Kidney (tissue), 13 donors: ENCODE measurements at regions not wholly inside any gene's neighbourhood (a gene's known extent, or its start where the extent isn't known, plus 50 kb on each side); places are given as distances from the start of the nearest gene placed in this dataset.

Source experiments
- DNase-seq, 5 donors: peaks; one replicate each; pipeline ENCODE4 v3.0.0-alpha.2; 2013 to 2020
- FAIRE-seq: peaks from 2 replicates; lab custom pipeline; 2012; peaks lifted over from hg19 to GRCh38; lab: Jason Lieb, UNC
- H3K27ac ChIP-seq, 2 donors: one replicate each; pipeline ENCODE4 v1.7.0; 2013; ENCODE audit warnings: low read depth in 2 of 2, low read length in 2 of 2, inconsistent platforms in 1 of 2
- H3K27me3 ChIP-seq: one replicate; pipeline ENCODE4 v1.7.1; 2013; ENCODE audit warnings: low read length, inconsistent platforms; ENCODE audit not compliant: control insufficient read depth, insufficient read depth
- H3K36me3 ChIP-seq, 3 donors: one replicate each; pipeline versions ENCODE4 v1.7.0 to v1.7.1; 2013; ENCODE audit warnings: low read length in 3 of 3, control low read depth in 1 of 3, inconsistent platforms in 1 of 3; ENCODE audit not compliant: insufficient read depth in 3 of 3, control insufficient read depth in 2 of 3
- H3K4me1 ChIP-seq, 3 donors: one replicate each; pipeline versions ENCODE4 v1.7.0 to v1.7.1; 2013; ENCODE audit warnings: low read length in 3 of 3, inconsistent platforms in 1 of 3, low read depth in 1 of 3; ENCODE audit not compliant: control insufficient read depth in 2 of 3, insufficient read depth in 2 of 3
- H3K4me3 ChIP-seq, 3 donors: one replicate each; pipeline versions ENCODE4 v1.7.0 to v1.8.1; 2013; ENCODE audit warnings: low read length in 3 of 3, control low read depth in 1 of 3, inconsistent platforms in 1 of 3
- H3K9ac ChIP-seq, 3 donors: one replicate each; pipeline versions ENCODE4 v1.7.0 to v1.7.1; 2013; ENCODE audit warnings: low read length in 3 of 3, control low read depth in 1 of 3, inconsistent platforms in 1 of 3
- H3K9me3 ChIP-seq, 3 donors: one replicate each; pipeline versions ENCODE4 v1.7.0 to v1.7.1; 2013; ENCODE audit warnings: low read length in 3 of 3, control low read depth in 1 of 3, inconsistent platforms in 1 of 3; ENCODE audit not compliant: control insufficient read depth in 2 of 3, insufficient read depth in 1 of 3
- CTCF ChIP-seq: IDR thresholded peaks from 3 replicates; pipeline ENCODE4 v1.5.1; 2012; ENCODE audit warnings: mild to moderate bottlenecking, moderate library complexity, borderline replicate concordance; ENCODE audit not compliant: insufficient read depth; ENCODE audit errors: extremely low read depth
- intact Hi-C: fragments of 100-400 bp; cut with DNase I; formaldehyde crosslinking; loops from one replicate; pipeline ENCODE4 v1.11.1; 2022
- donor health status: control.
- donor health status: control.
- donor health status: control.
- donor health status: control.
- donor health status: control.
- donor health status: DM: yes; HTN: yes; CAD: no.
- donor health status: Normal renal cell carcinoma (clear cell type).

DNA sequence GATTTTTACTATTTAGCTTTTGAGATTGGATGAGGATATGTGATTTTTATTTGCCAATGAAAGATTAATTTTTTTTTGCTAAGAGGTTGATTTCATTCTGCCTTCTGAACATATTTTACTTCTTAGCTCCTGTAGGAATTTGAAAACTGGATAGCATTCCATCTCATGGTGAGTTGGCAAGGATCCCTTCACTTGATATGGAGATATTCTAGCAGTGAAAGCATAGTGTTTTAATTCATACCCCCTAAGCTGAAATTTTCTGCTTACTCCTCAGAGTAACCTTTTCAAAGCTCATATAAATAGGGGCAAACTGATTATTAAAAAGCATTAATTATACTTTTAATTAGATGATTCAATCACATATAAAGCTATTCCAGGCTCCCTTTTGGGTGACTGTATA, 61.0 kb upstream of the KCNJ3 start:
- Histone ChIP-seq H3K27ac (no peak overlapping the region), H3K27me3 (no peaks in the 10 kb centered on the region), H3K4me1 (no peaks in the 10 kb centered on the region), H3K36me3 (no peaks in the 10 kb centered on the region), H3K9ac (no peak overlapping the region), H3K9me3 (no peaks in the 10 kb centered on the region), H3K4me3 (no peak overlapping the region)
- intact Hi-C loops: no loop called here
- TF ChIP-seq CTCF: no peak
- no peak for FAIRE-seq
- no peak for DNase-seq

GRCh38 chr2:154638783-154639182, 59.7 kb upstream of the KCNJ3 start:
- H3K4me1 ChIP-seq: no peaks in the 10 kb centered on the region
- DNase-seq (no peak), FAIRE-seq (no peak)
- intact Hi-C loops: no loop called here
- no peak overlapping the region for H3K9ac ChIP-seq
- no peak for TF ChIP-seq CTCF
- no peak overlapping the region for H3K27ac ChIP-seq
- no peaks in the 10 kb centered on the region for H3K9me3 ChIP-seq
- no peak overlapping the region for H3K4me3 ChIP-seq
- H3K36me3 ChIP-seq: no peaks in the 10 kb centered on the region
- no peaks in the 10 kb centered on the region for H3K27me3 ChIP-seq

- FAIRE-seq (no peak), DNase-seq (no peak)
- Histone ChIP-seq H3K4me3 (no peak overlapping the region), H3K9me3 (no peaks in the 10 kb centered on the region), H3K36me3 (no peaks in the 10 kb centered on the region), H3K27me3 (no peaks in the 10 kb centered on the region), H3K27ac (no peak overlapping the region), H3K4me1 (no peaks in the 10 kb centered on the region), H3K9ac (no peak overlapping the region)
- TF ChIP-seq CTCF: no peak
- intact Hi-C loops: no loop called here
Measured at GRCh38 chr2:154640000-154640399, 58.5 kb upstream of the KCNJ3 start.
